NCI-H1092 (cell line): ENCODE measurements at regions not wholly inside any gene's neighbourhood (a gene's known extent, or its start where the extent isn't known, plus 50 kb on each side); places are given as distances from the start of the nearest gene placed in this dataset.

ENCODE experiments used
- DNase-seq: peaks from one replicate; lab custom pipeline; 2025; lab: John Stamatoyannopoulos, UW

DNA sequence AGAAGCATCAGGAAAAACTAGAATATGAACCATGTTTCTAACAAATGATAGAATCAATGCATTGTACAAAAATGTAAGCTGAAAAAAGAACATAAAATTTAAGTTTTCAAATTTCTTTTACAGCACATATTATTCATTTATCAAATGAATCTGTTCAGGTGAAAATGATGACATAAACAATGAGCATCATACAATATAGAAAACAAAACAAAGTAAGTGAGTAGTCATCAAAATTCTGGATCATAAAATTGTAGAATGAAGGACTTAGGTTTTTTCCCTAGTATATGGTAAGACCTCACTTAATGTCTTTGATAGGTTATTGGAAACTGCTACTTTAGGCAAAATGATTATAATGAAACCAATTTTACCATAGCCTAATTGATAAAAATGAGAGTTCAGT lies 427.0 kb upstream of the KCNH7 start:
- no peak for DNase-seq

- no peak for DNase-seq
These were observed 425.8 kb upstream of the KCNH7 start for GRCh38 chr2:163264341-163264740.

- DNase-seq = no peak
These were observed 420.9 kb upstream of the KCNH7 start for GRCh38 chr2:163259489-163259888.

GRCh38 chr2:163255086-163255485 lies 416.5 kb upstream of the KCNH7 start:
- no peak for DNase-seq

- no peak for DNase-seq
These were observed 415.2 kb upstream of the KCNH7 start for GRCh38 chr2:163253621-163254285.

- DNase-seq = no peak
These were observed 413.6 kb upstream of the KCNH7 start for GRCh38 chr2:163252199-163252598.

GRCh38 chr2:163248376-163249253 lies 410.0 kb upstream of the KCNH7 start:
- DNase-seq = no peak

- DNase-seq = no peak
These were observed 409.3 kb upstream of the KCNH7 start for GRCh38 chr2:163247847-163248220.

- no peak for DNase-seq
These were observed 408.7 kb upstream of the KCNH7 start for GRCh38 chr2:163247156-163247846.

DNA sequence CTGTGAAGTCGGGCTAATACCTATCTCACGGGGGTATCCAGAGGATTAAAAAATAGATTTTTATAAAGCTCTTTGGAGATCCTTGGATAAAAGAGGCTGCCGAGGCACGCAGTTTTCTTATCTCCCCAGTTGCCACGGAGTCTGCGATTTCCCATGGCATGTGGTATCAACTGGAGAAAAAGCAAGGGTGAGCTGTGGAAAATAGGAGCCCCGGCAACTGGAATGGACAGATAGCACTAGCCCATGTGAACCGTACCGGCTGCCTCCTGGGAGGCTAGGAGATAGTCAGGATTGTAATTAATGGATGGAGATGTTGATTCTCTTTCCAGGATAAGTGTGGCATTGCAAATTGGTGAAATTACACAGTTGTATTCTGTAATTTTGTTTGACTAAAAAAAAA lies 407.6 kb upstream of the KCNH7 start:
- no peak for DNase-seq

GRCh38 chr2:163236553-163236952 lies 398.0 kb upstream of the KCNH7 start:
- DNase-seq = no peak

GRCh38 chr2:163231666-163232065 lies 393.1 kb upstream of the KCNH7 start:
- DNase-seq = no peak

- no peak for DNase-seq
These were observed 375.1 kb upstream of the KCNH7 start for GRCh38 chr2:163213661-163214081.

DNA sequence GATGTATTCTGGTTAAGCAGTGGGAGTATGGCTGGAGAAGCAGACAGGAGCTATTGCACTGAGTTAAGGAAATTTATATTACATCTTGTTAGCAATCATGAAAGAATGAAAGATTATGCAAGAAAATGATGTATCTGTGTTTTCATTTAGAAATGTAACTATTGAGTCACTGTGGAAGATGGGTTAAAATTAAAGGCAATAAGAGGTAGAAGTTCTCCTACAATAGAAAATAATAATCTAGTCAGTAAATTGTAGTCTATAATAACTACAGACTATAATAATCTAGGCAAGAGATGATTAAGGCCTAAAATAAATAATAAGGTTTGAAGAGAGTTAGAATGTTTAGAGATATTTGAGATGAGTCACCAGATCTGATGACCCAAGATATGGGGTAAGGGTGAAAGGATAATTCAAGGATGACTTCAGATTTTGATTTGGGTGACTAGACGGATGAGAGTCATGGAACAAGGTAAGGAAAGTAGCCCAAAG lies 371.9 kb upstream of the KCNH7 start:
- DNase-seq = no peak

DNA sequence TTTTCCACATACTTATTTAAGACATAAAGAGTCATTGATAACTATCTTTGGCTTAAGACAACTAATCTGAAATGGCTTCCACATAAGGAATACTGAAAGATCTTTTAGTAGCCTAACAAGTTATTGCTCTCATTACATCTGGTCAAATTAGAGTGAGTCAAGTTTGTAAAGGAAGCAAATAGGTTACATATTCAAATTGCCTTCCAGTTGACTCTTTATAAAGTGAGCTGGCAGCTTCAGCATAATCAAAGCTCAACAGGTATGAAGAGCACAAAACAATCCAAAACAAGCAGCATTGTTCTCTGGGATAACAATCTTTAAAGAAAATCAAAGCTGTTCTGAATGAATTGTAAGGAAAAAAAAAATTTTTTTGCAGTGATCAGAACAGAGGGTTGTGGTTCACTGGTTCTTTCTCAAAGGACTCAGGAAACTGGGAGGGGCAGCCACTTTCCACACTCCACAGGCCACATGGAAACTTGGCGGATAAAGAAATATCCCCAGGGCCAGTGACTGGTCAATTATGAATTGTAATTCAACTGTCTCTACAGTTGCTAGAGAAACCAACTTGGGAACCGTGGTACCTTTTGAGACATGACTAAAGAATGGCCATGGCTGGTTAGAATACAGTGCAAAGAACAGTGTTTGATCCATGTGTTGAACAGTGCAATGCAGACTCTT lies 369.3 kb upstream of the KCNH7 start:
- DNase-seq = no peak

DNA sequence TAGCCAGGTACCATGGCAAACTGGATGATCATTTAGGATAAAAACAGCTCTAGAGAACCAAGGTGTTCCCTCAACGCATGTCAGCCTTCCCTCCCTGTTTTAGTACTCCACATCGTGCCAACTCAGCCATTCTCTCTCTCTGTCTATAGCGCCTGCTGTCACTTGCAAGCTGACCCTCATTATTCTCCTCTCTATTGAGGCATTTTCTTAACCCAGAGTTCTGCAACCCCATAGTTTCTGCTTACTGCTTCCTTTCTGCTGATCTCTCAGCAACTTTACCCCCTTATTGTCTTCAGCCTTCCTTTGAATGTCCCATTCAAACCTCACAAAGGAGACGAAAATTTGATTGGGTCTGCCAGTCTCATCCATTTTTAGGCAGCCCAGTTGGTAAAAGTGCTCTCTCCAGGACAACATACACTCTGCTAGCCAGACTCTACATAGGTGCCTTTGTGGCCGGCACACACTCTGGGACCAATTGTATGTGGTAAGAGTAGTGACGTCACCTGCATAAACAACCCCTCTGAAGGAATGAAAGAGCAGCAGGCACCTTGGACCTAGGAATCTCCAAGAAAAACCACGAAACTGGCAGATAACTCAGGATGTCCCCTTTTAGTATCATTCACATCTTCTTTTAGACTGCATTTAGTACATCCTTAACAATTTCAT lies 367.2 kb upstream of the KCNH7 start:
- no peak for DNase-seq

DNA sequence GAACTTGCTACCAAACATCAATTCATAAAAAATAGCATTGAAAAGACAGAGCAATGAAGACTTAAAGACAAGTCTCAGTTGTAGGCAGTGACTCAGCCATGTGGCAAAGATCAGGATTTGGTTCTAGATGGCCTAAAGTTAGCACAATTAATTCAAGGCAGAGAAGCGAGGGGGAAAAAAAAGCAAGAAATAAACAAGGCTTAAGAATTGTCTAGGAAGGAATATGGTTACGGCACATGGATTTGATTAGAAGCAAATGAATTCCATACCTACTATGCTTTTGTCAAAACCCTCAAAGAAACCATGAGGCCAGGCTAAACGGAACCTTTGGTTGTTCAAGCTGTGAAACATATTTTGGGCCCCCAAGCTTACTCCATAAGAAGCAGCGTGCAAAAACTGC lies 362.2 kb upstream of the KCNH7 start:
- no peak for DNase-seq

- DNase-seq = no peak
These were observed 360.4 kb upstream of the KCNH7 start for GRCh38 chr2:163198972-163199371.

GRCh38 chr2:163198007-163198406 lies 359.4 kb upstream of the KCNH7 start:
- DNase-seq = no peak

DNA sequence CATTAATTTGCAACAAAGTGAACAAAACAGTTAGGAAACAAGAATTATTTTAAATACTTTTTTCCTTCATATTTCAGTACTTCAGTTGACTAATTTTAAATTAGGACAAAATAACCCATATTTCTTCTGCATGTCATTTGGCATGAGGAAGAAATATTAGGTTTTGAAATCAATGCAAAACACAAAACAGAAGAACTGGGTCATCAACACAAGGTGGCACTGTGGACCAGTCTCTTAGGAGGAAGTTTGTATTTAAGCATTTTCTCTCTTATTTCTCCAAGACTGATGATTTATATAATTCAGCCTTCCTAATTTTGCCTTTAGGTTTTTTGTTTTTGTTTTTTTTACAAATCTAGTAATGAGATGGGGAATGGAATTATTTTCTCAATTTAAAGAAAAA lies 352.8 kb upstream of the KCNH7 start:
- no peak for DNase-seq

- DNase-seq = no peak
These were observed 349.6 kb upstream of the KCNH7 start for GRCh38 chr2:163187995-163188655.
